HG03039 (cell line): ENCODE measurements at regions not wholly inside any gene's neighbourhood (a gene's known extent, or its start where the extent isn't known, plus 50 kb on each side); places are given as distances from the start of the nearest gene placed in this dataset.
"Not testable (repeated sequence)": the region's sequence is repeated elsewhere in the genome, so short reads cannot be mapped to it uniquely, and the experiment has no call there.

Experiments
- ATAC-seq: cut with Tn5 transposase; IDR thresholded peaks from one replicate; pipeline ENCODE4 v1.9.1; 2021; ENCODE audit warnings: mild to moderate bottlenecking, moderate library complexity; ENCODE audit not compliant: unreplicated experiment

GRCh38 chr4:44988011-44988410 lies 261.7 kb upstream of the GNPDA2 start:
- no peak for ATAC-seq

- ATAC-seq = no peak
Observed at GRCh38 chr4:44985938-44986337, 259.6 kb upstream of the GNPDA2 start.

GRCh38 chr4:44985152-44985551 lies 258.8 kb upstream of the GNPDA2 start:
- ATAC-seq = no peak

GRCh38 chr4:44984083-44984482 lies 257.7 kb upstream of the GNPDA2 start:
- no peak for ATAC-seq

- no peak for ATAC-seq
Observed at GRCh38 chr4:44983083-44983482, 256.7 kb upstream of the GNPDA2 start.

- no peak for ATAC-seq
Observed at GRCh38 chr4:44978020-44978419, 251.7 kb upstream of the GNPDA2 start.

- no peak for ATAC-seq
Observed at GRCh38 chr4:44965435-44966095, 239.2 kb upstream of the GNPDA2 start.

GRCh38 chr4:44964086-44964485 lies 237.7 kb upstream of the GNPDA2 start:
- ATAC-seq = not testable (repeated sequence)

GRCh38 chr4:44961001-44961755 lies 234.8 kb upstream of the GNPDA2 start:
- no peak for ATAC-seq

- ATAC-seq = no peak
Observed at GRCh38 chr4:44931720-44932119, 205.4 kb upstream of the GNPDA2 start.

GRCh38 chr4:44928785-44929184 lies 202.4 kb upstream of the GNPDA2 start:
- ATAC-seq = no peak

- no peak for ATAC-seq
Observed at GRCh38 chr4:44927399-44928380, 201.3 kb upstream of the GNPDA2 start.

GRCh38 chr4:44916411-44916810 lies 190.1 kb upstream of the GNPDA2 start:
- ATAC-seq = no peak

- ATAC-seq = no peak
Observed at GRCh38 chr4:44914748-44915147, 188.4 kb upstream of the GNPDA2 start.

- no peak for ATAC-seq
Observed at GRCh38 chr4:44914223-44914622, 187.9 kb upstream of the GNPDA2 start.

- no peak for ATAC-seq
Observed at GRCh38 chr4:44912980-44913379, 186.6 kb upstream of the GNPDA2 start.

GRCh38 chr4:44908565-44908964 lies 182.2 kb upstream of the GNPDA2 start:
- no peak for ATAC-seq

- no peak for ATAC-seq
Observed at GRCh38 chr4:44872246-44872645, 145.9 kb upstream of the GNPDA2 start.

- no peak for ATAC-seq
Observed at GRCh38 chr4:44871133-44871532, 144.8 kb upstream of the GNPDA2 start.

- ATAC-seq = no peak
Observed at GRCh38 chr4:44869985-44870384, 143.6 kb upstream of the GNPDA2 start.

- no peak for ATAC-seq
Observed at GRCh38 chr4:44869222-44869882, 143.0 kb upstream of the GNPDA2 start.
